ENCODE measurements at regions not wholly inside any gene's neighbourhood (a gene's known extent, or its start where the extent isn't known, plus 50 kb on each side); places are given as distances from the start of the nearest gene placed in this dataset.

DNA sequence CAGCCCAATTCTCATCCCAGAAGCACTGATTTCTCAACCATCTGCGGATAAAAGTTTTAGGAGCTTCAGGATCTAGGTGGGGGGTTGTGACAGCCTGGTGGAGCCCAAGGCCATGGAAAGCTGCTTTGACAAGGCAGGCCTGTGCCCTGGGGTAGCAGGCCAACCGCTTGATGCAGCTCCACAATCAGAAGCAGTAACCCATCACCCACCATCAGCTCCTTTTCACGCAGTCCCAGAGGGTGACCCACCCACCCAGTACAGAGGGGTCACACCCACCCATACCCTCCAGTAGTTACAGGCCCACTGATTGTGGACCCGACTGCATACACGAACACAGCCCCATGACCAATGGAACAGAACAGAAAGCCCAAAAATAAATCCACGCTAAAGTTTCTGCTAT, 253.9 kb downstream of the AHR start:
- BruUV-seq (replicated peaks) = no TSS peak
- Histone ChIP-seq H2AFZ (ENCODE audit: low read length) (no peak overlapping the region), H3K27ac (ENCODE audit: low read depth, low read length, poor library complexity, severe bottlenecking) (no peak overlapping the region), H3K9me3 (ENCODE audit: low read length) (no peaks in the 10 kb centered on the region), H3K36me3 (ENCODE audit: insufficient read depth, low read length) (no peaks in the 10 kb centered on the region), H3K4me3 (ENCODE audit: low read depth, low read length, poor library complexity, severe bottlenecking) (no peak overlapping the region), H3K4me1 (ENCODE audit: insufficient read depth, low read length, poor library complexity, severe bottlenecking) (no peaks in the 10 kb centered on the region), H3K9me2 (ENCODE audit: insufficient read depth, low read length) (no peaks in the 10 kb centered on the region), H4K20me1 (ENCODE audit: insufficient read depth, low read length) (no peaks in the 10 kb centered on the region), H3K79me2 (ENCODE audit: insufficient read depth, low read depth, low read length) (no peaks in the 10 kb centered on the region), H3K4me2 (ENCODE audit: low read length) (no peak overlapping the region)
- no peak for DNase-seq (ENCODE audit: low spot score)
- ChIA-PET POLR2A (no interaction called here), CTCF (ENCODE audit: unreplicated experiment) (no interaction called here)
- intact Hi-C loops (cut with micrococcal nuclease; ENCODE audit: unreplicated experiment) = no loop called here
- no peak for TF ChIP-seq EZH2phosphoT487 (IDR thresholded peaks at IDR 0.05; ENCODE audit: borderline replicate concordance, low read depth, low read length)
- TF ChIP-seq, protein P1, sequence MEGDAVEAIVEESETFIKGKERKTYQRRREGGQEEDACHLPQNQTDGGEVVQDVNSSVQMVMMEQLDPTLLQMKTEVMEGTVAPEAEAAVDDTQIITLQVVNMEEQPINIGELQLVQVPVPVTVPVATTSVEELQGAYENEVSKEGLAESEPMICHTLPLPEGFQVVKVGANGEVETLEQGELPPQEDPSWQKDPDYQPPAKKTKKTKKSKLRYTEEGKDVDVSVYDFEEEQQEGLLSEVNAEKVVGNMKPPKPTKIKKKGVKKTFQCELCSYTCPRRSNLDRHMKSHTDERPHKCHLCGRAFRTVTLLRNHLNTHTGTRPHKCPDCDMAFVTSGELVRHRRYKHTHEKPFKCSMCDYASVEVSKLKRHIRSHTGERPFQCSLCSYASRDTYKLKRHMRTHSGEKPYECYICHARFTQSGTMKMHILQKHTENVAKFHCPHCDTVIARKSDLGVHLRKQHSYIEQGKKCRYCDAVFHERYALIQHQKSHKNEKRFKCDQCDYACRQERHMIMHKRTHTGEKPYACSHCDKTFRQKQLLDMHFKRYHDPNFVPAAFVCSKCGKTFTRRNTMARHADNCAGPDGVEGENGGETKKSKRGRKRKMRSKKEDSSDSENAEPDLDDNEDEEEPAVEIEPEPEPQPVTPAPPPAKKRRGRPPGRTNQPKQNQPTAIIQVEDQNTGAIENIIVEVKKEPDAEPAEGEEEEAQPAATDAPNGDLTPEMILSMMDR (conservative IDR thresholded peaks at IDR 0.05; ENCODE audit: low read length) = no peak

DNA sequence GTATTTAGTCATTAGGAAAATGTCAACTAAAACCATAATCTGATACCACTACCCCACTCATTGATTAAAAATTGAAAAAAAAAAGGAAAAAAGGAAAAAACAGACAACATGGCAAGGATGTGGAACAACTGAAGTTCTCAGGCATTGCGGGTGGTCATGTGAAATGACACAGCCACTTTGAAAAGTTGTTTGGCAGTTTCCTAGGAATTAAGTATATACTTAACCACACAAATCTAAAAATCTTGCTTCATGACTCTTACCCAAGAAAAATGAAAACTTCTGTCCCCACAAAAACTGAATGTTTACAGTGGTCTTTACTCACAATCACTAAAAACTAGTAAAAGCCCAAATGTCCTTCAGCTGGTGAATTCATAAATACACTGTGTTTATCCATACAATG, 254.5 kb downstream of the AHR start:
- H3K9me2 ChIP-seq (ENCODE audit: insufficient read depth, low read length) = no peaks in the 10 kb centered on the region
- H3K27ac ChIP-seq (ENCODE audit: low read depth, low read length, poor library complexity, severe bottlenecking) = no peak overlapping the region
- no peaks in the 10 kb centered on the region for H3K9me3 ChIP-seq (ENCODE audit: low read length)
- H3K4me1 ChIP-seq (ENCODE audit: insufficient read depth, low read length, poor library complexity, severe bottlenecking) = no peaks in the 10 kb centered on the region
- TF ChIP-seq, protein P1 (conservative IDR thresholded peaks at IDR 0.05; ENCODE audit: low read length) = no peak
- TF ChIP-seq EZH2phosphoT487 (IDR thresholded peaks at IDR 0.05; ENCODE audit: borderline replicate concordance, low read depth, low read length) = no peak
- no peaks in the 10 kb centered on the region for H3K36me3 ChIP-seq (ENCODE audit: insufficient read depth, low read length)
- no TSS peak for BruUV-seq (replicated peaks)
- ChIA-PET POLR2A (no interaction called here), CTCF (ENCODE audit: unreplicated experiment) (no interaction called here)
- intact Hi-C loops (cut with micrococcal nuclease; ENCODE audit: unreplicated experiment) = no loop called here
- H4K20me1 ChIP-seq (ENCODE audit: insufficient read depth, low read length) = no peaks in the 10 kb centered on the region
- DNase-seq (ENCODE audit: low spot score) = no peak
- no peaks in the 10 kb centered on the region for H3K79me2 ChIP-seq (ENCODE audit: insufficient read depth, low read depth, low read length)
- no peak overlapping the region for H2AFZ ChIP-seq (ENCODE audit: low read length)
- no peak overlapping the region for H3K4me3 ChIP-seq (ENCODE audit: low read depth, low read length, poor library complexity, severe bottlenecking)
- no peak overlapping the region for H3K4me2 ChIP-seq (ENCODE audit: low read length)

DNA sequence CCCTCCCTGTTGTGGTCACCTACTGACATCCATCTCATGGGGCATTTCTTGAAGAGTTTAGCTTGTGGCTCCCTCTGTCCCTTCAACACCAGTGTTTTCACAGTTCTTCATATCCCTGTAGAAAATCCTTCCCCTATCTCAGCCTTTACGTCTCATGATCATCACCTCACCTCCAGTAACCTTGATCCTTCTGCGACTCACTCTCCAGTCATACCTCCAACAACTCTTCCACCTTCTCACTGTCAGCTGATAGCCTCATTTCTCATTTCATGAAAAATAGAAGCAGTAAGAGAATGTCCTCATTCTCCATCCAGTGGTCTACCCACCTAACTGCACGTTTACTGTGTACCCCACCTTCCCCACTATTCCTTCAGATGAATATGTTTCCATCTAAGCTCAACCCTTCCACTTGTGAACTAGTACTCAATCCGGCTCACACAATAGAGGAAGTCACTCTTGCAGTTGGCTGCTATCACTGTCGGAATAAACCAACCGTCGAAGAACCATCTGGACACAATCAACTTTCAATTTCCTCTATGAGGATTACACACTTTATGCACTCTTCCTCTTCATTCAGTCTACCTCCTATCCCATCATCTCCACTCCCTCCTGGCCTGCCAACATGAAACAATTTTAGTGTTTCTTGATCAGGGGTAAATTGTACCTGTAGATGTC, 256.0 kb downstream of the AHR start:
- H3K27ac ChIP-seq (ENCODE audit: low read depth, low read length, poor library complexity, severe bottlenecking) = no peak overlapping the region
- no peaks in the 10 kb centered on the region for H3K9me3 ChIP-seq (ENCODE audit: low read length)
- no peaks in the 10 kb centered on the region for H3K9me2 ChIP-seq (ENCODE audit: insufficient read depth, low read length)
- intact Hi-C loops (cut with micrococcal nuclease; ENCODE audit: unreplicated experiment) = no loop called here
- ChIA-PET POLR2A (no interaction called here), CTCF (ENCODE audit: unreplicated experiment) (no interaction called here)
- H3K36me3 ChIP-seq (ENCODE audit: insufficient read depth, low read length) = no peaks in the 10 kb centered on the region
- H4K20me1 ChIP-seq (ENCODE audit: insufficient read depth, low read length) = no peaks in the 10 kb centered on the region
- TF ChIP-seq EZH2phosphoT487 (IDR thresholded peaks at IDR 0.05; ENCODE audit: borderline replicate concordance, low read depth, low read length) = no peak
- TF ChIP-seq, protein P1 (conservative IDR thresholded peaks at IDR 0.05; ENCODE audit: low read length) = no peak
- no peaks in the 10 kb centered on the region for H3K79me2 ChIP-seq (ENCODE audit: insufficient read depth, low read depth, low read length)
- H3K4me2 ChIP-seq (ENCODE audit: low read length) = no peak overlapping the region
- no peaks in the 10 kb centered on the region for H3K4me1 ChIP-seq (ENCODE audit: insufficient read depth, low read length, poor library complexity, severe bottlenecking)
- DNase-seq (ENCODE audit: low spot score) = no peak
- H2AFZ ChIP-seq (ENCODE audit: low read length) = no peak overlapping the region
- no TSS peak for BruUV-seq (replicated peaks)
- H3K4me3 ChIP-seq (ENCODE audit: low read depth, low read length, poor library complexity, severe bottlenecking) = no peak overlapping the region

Measured in OCI-LY7 (cell line).